Upper lobe of left lung (tissue), 6 donors: ENCODE measurements at regions not wholly inside any gene's neighbourhood (a gene's known extent, or its start where the extent isn't known, plus 50 kb on each side); places are given as distances from the start of the nearest gene placed in this dataset.

ENCODE experiments used
- ATAC-seq, 2 donors: fragments of 200-7000 bp; cut with Tn5 transposase; one replicate each; pipeline ENCODE4 v1.9.1; 2022; ENCODE audit warnings: mild to moderate bottlenecking in 2 of 2, moderate library complexity in 2 of 2; ENCODE audit not compliant: low FRiP score in 2 of 2
- DNase-seq, 2 donors: peaks; one replicate each; pipeline ENCODE4 v3.0.0-alpha.2; 2019 to 2020
- H3K27ac ChIP-seq, 4 donors: fragments of 200-600 bp; sonication (generic); one replicate each; pipeline ENCODE4 v1.5.1; 2016 to 2019
- H3K27me3 ChIP-seq, 4 donors: fragments of 200-600 bp; sonication (generic); one replicate each; pipeline ENCODE4 v1.5.1; 2017 to 2019
- H3K36me3 ChIP-seq, 4 donors: fragments of 200-600 bp; sonication (generic); one replicate each; pipeline ENCODE4 v1.5.1; 2016 to 2019
- H3K4me1 ChIP-seq, 4 donors: fragments of 200-600 bp; sonication (generic); one replicate each; pipeline ENCODE4 v1.5.1; 2018 to 2019
- H3K4me3 ChIP-seq, 4 donors: fragments of 200-600 bp; sonication (generic); one replicate each; pipeline ENCODE4 v1.5.1; 2017 to 2019; ENCODE audit warnings: mild to moderate bottlenecking in 2 of 4, moderate library complexity in 1 of 4
- H3K9me3 ChIP-seq, 4 donors: fragments of 200-600 bp; sonication (generic); one replicate each; pipeline ENCODE4 v1.5.1; 2018 to 2019
- CTCF ChIP-seq, 6 experiments: fragments of 450-650 bp in 4 of 6; fragments of 200-600 bp in 2 of 6; sonication (generic) in 2 of 6; IDR thresholded peaks; one replicate each; pipeline ENCODE4 v1.5.1; 2016 to 2019; ENCODE audit warnings: antibody characterized with exemption in 6 of 6
- EP300 ChIP-seq, 4 donors: sonication (generic); formaldehyde crosslinking; IDR thresholded peaks; one replicate each; pipeline ENCODE4 v1.5.1; 2017; ENCODE audit warnings: antibody characterized with exemption in 4 of 4, control low read depth in 2 of 4
- POLR2A ChIP-seq, 4 donors: fragments of 450-650 bp; IDR thresholded peaks; one replicate each; pipeline ENCODE4 v1.5.1; 2016 to 2017; ENCODE audit warnings: antibody characterized with exemption in 4 of 4, mild to moderate bottlenecking in 2 of 4
- POLR2AphosphoS5 ChIP-seq, 2 donors: sonication (generic); formaldehyde crosslinking; IDR thresholded peaks; one replicate each; pipeline ENCODE4 v1.5.1; 2017; ENCODE audit warnings: antibody characterized with exemption in 2 of 2
- WGBS, 2 donors: methylation state at CpG; one replicate each; pipeline ENCODE4 v1.1.5; 2017 to 2018; 5-methylcytosine and 5-hydroxymethylcytosine counted together
- donor health status: DM: no; HTN: no; CAD: no; lungs with moderate emphysema.
- donor health status: DM: no; HTN: yes; CAD: no; lungs with severe emphysema.

- TF ChIP-seq POLR2AphosphoS5 (IDR thresholded peaks at IDR 0.05) (no peak), CTCF (IDR thresholded peaks at IDR 0.05) (no peak), POLR2A (IDR thresholded peaks at IDR 0.05) (no peak), EP300 (IDR thresholded peaks at IDR 0.05) (no peak)
- Histone ChIP-seq H3K4me1 (no peaks in the 10 kb centered on the region), H3K27ac (no peak overlapping the region), H3K9me3 (no peaks in the 10 kb centered on the region), H3K4me3 (no peak overlapping the region), H3K36me3 (no peaks in the 10 kb centered on the region), H3K27me3 (no peaks in the 10 kb centered on the region)
- ATAC-seq = no peak
- 88 to 97% methylated on average over 11 to 12 of the region's 12 CpGs for whole genome bisulfite sequencing, 2 donors
- peak in 1 of 2 donors; percentile 19 for DNase-seq
Measured at GRCh38 chrX:51813886-51814460, 70.7 kb downstream of the GSPT2 start.

- WGBS, 2 donors = 22 to 42% methylated on average over 1 of the region's 1 CpG
- no peaks in the 10 kb centered on the region for H3K4me1 ChIP-seq
- TF ChIP-seq CTCF (IDR thresholded peaks at IDR 0.05) (no peak), POLR2A (IDR thresholded peaks at IDR 0.05) (no peak), EP300 (IDR thresholded peaks at IDR 0.05) (no peak), POLR2AphosphoS5 (IDR thresholded peaks at IDR 0.05) (no peak)
- no peaks in the 10 kb centered on the region for H3K36me3 ChIP-seq
- no peak overlapping the region for H3K4me3 ChIP-seq
- no peak for ATAC-seq
- no peak for DNase-seq
- no peak overlapping the region for H3K27ac ChIP-seq
- no peaks in the 10 kb centered on the region for H3K27me3 ChIP-seq
- no peaks in the 10 kb centered on the region for H3K9me3 ChIP-seq
Measured at GRCh38 chrX:51824061-51824460, 69.4 kb upstream of the MAGED1 start.

- DNase-seq = no peak
- TF ChIP-seq CTCF (IDR thresholded peaks at IDR 0.05) (no peak), EP300 (IDR thresholded peaks at IDR 0.05) (no peak), POLR2A (IDR thresholded peaks at IDR 0.05) (no peak)
- no peak overlapping the region for H3K27ac ChIP-seq
- ATAC-seq = no peak
- H3K27me3 ChIP-seq = no peaks in the 10 kb centered on the region
- H3K4me1 ChIP-seq = no peaks in the 10 kb centered on the region
- no peak overlapping the region for H3K4me3 ChIP-seq
- 62 to 79% methylated on average over 3 of the region's 3 CpGs for WGBS, 2 donors
- no peaks in the 10 kb centered on the region for H3K36me3 ChIP-seq
- no peaks in the 10 kb centered on the region for H3K9me3 ChIP-seq
Measured at GRCh38 chrX:51825436-51825835, 68.0 kb upstream of the MAGED1 start.

GRCh38 chrX:51834076-51834475, 59.3 kb upstream of the MAGED1 start:
- Histone ChIP-seq H3K27ac (no peak overlapping the region), H3K9me3 (no peaks in the 10 kb centered on the region), H3K4me1 (no peaks in the 10 kb centered on the region), H3K36me3 (no peaks in the 10 kb centered on the region), H3K4me3 (no peak overlapping the region), H3K27me3 (no peaks in the 10 kb centered on the region)
- no peak for ATAC-seq
- 45 to 50% methylated on average over 1 of the region's 1 CpG for WGBS, 2 donors
- TF ChIP-seq POLR2AphosphoS5 (IDR thresholded peaks at IDR 0.05) (no peak), EP300 (IDR thresholded peaks at IDR 0.05) (no peak), POLR2A (IDR thresholded peaks at IDR 0.05) (no peak), CTCF (IDR thresholded peaks at IDR 0.05) (no peak)
- DNase-seq = no peak

- DNase-seq = no peak
- Histone ChIP-seq H3K36me3 (no peaks in the 10 kb centered on the region), H3K27me3 (no peaks in the 10 kb centered on the region), H3K4me3 (no peak overlapping the region), H3K27ac (no peak overlapping the region), H3K9me3 (no peaks in the 10 kb centered on the region), H3K4me1 (no peaks in the 10 kb centered on the region)
- no peak for ATAC-seq
- no peak for TF ChIP-seq EP300 (IDR thresholded peaks at IDR 0.05)
- no peak for TF ChIP-seq POLR2AphosphoS5 (IDR thresholded peaks at IDR 0.05)
- no peak for TF ChIP-seq CTCF (IDR thresholded peaks at IDR 0.05)
- TF ChIP-seq POLR2A (IDR thresholded peaks at IDR 0.05) = no peak
- 92% methylated on average over 2 to 5 of the region's 5 CpGs for WGBS, 2 donors
Measured at GRCh38 chrX:51836823-51837222, 56.6 kb upstream of the MAGED1 start.
